ENCODE measurements at regions not wholly inside any gene's neighbourhood (a gene's known extent, or its start where the extent isn't known, plus 50 kb on each side); places are given as distances from the start of the nearest gene placed in this dataset.
A peak's percentile ranks its signal among the peaks of the same experiment; 100 is the strongest.
"Not testable (repeated sequence)": the region's sequence is repeated elsewhere in the genome, so short reads cannot be mapped to it uniquely, and the experiment has no call there.

GRCh38 chr5:110865400-110866094, 126.7 kb downstream of the SLC25A46 start:
- no peak for DNase-seq
- Histone ChIP-seq H3K4me1 (no peaks in the 10 kb centered on the region), H3K4me3 (no peak overlapping the region), H3K27me3 (ENCODE audit: low read depth) (no peaks in the 10 kb centered on the region), H3K27ac (replicated peaks) (no peak overlapping the region), H3K9me3 (replicated peaks) (no peaks in the 10 kb centered on the region), H3K36me3 (no peaks in the 10 kb centered on the region)
- intact Hi-C loops (cut with micrococcal nuclease), result no loop called here
- TF ChIP-seq, protein P1, sequence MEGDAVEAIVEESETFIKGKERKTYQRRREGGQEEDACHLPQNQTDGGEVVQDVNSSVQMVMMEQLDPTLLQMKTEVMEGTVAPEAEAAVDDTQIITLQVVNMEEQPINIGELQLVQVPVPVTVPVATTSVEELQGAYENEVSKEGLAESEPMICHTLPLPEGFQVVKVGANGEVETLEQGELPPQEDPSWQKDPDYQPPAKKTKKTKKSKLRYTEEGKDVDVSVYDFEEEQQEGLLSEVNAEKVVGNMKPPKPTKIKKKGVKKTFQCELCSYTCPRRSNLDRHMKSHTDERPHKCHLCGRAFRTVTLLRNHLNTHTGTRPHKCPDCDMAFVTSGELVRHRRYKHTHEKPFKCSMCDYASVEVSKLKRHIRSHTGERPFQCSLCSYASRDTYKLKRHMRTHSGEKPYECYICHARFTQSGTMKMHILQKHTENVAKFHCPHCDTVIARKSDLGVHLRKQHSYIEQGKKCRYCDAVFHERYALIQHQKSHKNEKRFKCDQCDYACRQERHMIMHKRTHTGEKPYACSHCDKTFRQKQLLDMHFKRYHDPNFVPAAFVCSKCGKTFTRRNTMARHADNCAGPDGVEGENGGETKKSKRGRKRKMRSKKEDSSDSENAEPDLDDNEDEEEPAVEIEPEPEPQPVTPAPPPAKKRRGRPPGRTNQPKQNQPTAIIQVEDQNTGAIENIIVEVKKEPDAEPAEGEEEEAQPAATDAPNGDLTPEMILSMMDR (IDR thresholded peaks at IDR 0.05; ENCODE audit: borderline replicate concordance), result peak; percentile 47

DNA sequence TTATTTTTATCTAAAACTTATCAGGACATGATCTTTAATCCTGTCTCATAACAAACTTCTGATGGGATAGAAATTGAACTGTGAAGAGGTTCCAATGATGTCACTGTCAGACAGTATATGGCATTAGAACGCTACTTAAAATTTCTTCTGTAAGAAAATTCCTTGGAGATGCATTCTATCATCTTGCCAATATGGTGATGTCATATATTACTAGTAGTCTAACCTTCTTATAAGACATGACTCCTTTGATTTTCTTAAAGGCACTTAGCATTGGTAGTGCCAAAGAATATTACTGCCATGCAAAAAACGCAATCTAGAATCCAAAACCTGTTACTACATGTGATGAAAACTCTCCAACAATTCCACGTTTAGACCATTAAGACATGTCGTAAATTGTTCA, 131.1 kb downstream of the SLC25A46 start:
- Histone ChIP-seq H3K27ac (replicated peaks) (no peak overlapping the region), H3K4me3 (no peak overlapping the region), H3K9me3 (replicated peaks) (no peaks in the 10 kb centered on the region), H3K4me1 (no peaks in the 10 kb centered on the region), H3K27me3 (ENCODE audit: low read depth) (no peaks in the 10 kb centered on the region), H3K36me3 (no peaks in the 10 kb centered on the region)
- DNase-seq, result no peak
- intact Hi-C loops (cut with micrococcal nuclease), result no loop called here
- TF ChIP-seq, protein P1 (IDR thresholded peaks at IDR 0.05; ENCODE audit: borderline replicate concordance), result no peak

DNA sequence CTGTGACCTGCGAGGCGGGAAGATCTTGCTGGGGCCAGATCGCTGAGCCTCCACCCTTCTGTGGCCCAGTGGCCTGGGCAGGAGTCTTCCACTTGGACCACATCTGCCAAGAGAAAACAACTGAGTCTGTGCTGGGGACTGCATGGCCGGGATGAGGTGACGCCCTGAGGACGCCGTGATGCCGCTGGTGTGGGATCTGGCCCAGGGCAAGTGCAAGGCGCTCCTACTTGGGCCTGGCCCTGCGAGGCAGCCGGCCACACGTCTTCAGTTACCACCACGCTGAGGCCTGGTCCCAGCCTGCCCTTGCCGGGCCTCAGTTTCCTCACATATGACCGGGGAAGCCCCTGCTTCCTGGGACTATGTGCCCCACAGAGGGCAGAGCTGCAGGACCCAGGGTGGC, 133.4 kb downstream of the SLC25A46 start:
- intact Hi-C loops (cut with micrococcal nuclease), result no loop called here
- H3K4me1 ChIP-seq, result no peaks in the 10 kb centered on the region
- no peak for DNase-seq
- no peaks in the 10 kb centered on the region for H3K36me3 ChIP-seq
- no peaks in the 10 kb centered on the region for H3K27me3 ChIP-seq (ENCODE audit: low read depth)
- H3K27ac ChIP-seq (replicated peaks), result no peak overlapping the region
- H3K9me3 ChIP-seq (replicated peaks), result no peaks in the 10 kb centered on the region
- TF ChIP-seq, protein P1 (IDR thresholded peaks at IDR 0.05; ENCODE audit: borderline replicate concordance), result no peak
- H3K4me3 ChIP-seq, result no peak overlapping the region

- Histone ChIP-seq H3K36me3 (no peaks in the 10 kb centered on the region), H3K9me3 (replicated peaks) (no peaks in the 10 kb centered on the region), H3K27ac (replicated peaks) (no peak overlapping the region), H3K4me3 (no peak overlapping the region), H3K27me3 (ENCODE audit: low read depth) (no peaks in the 10 kb centered on the region), H3K4me1 (no peaks in the 10 kb centered on the region)
- TF ChIP-seq, protein P1 (IDR thresholded peaks at IDR 0.05; ENCODE audit: borderline replicate concordance), result no peak
- intact Hi-C loops (cut with micrococcal nuclease), result no loop called here
- DNase-seq, result no peak
Measured at GRCh38 chr5:110872963-110873362, 134.2 kb downstream of the SLC25A46 start.

GRCh38 chr5:110873773-110874437, 135.1 kb downstream of the SLC25A46 start:
- no peak overlapping the region for H3K27ac ChIP-seq (replicated peaks)
- no peaks in the 10 kb centered on the region for H3K27me3 ChIP-seq (ENCODE audit: low read depth)
- TF ChIP-seq, protein P1 (IDR thresholded peaks at IDR 0.05; ENCODE audit: borderline replicate concordance), result no peak
- no peak overlapping the region for H3K4me3 ChIP-seq
- DNase-seq, result no peak
- no peaks in the 10 kb centered on the region for H3K4me1 ChIP-seq
- intact Hi-C loops (cut with micrococcal nuclease), result no loop called here
- no peaks in the 10 kb centered on the region for H3K9me3 ChIP-seq (replicated peaks)
- no peaks in the 10 kb centered on the region for H3K36me3 ChIP-seq

DNA sequence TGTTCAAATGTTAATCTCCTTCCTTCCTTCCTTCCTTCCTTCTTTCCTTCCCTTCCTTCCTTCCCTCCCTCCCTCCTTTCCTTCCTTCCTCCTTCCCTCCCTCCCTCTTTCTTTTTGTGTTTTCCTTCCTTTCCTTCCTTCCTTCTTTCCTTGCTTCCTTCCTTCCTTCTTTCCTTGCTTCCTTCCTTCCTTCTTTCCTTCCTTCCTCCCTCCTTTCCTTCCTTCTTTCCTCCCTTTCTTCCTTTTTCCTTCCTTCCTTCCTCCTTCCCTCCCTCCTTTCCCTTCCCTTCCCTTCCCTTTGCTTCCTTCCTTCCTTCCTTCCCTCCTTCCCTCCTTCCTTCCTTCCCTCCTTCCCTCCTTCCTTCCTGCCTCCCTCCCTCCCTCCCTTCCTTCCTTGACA, 136.3 kb downstream of the SLC25A46 start:
- H3K4me1 ChIP-seq; DNase-seq; intact Hi-C loops (cut with micrococcal nuclease); H3K4me3 ChIP-seq; H3K27ac ChIP-seq (replicated peaks); H3K36me3 ChIP-seq; H3K9me3 ChIP-seq (replicated peaks); H3K27me3 ChIP-seq (ENCODE audit: low read depth): not testable (repeated sequence)

All from left ventricle myocardium inferior (tissue), 1 donor.